HG02870 (cell line): ENCODE measurements at regions not wholly inside any gene's neighbourhood (a gene's known extent, or its start where the extent isn't known, plus 50 kb on each side); places are given as distances from the start of the nearest gene placed in this dataset.

Experiments used
- ATAC-seq: cut with Tn5 transposase; IDR thresholded peaks from one replicate; pipeline ENCODE4 v1.9.1; 2021; ENCODE audit warnings: mild to moderate bottlenecking, moderate library complexity; ENCODE audit not compliant: unreplicated experiment

DNA sequence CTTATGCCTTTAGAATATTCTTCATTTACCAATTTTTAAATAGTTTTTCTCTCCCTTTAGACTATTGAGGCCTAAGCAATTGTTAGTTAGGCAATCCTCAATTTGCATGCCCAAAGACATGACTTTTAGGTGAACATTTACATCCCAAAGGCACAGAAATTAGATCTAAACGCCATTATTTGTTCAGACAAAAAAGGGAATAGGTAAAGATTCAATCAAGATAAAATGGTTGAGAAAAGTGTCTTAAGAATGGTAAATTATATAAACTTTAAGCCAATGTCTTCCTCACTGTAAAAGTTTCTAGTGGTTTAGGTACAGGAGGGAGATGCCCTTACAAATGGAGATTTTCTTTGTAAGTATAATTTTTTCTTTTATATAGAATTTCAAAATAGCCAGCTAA is 50.2 kb upstream of the MME start:
- ATAC-seq = no peak

DNA sequence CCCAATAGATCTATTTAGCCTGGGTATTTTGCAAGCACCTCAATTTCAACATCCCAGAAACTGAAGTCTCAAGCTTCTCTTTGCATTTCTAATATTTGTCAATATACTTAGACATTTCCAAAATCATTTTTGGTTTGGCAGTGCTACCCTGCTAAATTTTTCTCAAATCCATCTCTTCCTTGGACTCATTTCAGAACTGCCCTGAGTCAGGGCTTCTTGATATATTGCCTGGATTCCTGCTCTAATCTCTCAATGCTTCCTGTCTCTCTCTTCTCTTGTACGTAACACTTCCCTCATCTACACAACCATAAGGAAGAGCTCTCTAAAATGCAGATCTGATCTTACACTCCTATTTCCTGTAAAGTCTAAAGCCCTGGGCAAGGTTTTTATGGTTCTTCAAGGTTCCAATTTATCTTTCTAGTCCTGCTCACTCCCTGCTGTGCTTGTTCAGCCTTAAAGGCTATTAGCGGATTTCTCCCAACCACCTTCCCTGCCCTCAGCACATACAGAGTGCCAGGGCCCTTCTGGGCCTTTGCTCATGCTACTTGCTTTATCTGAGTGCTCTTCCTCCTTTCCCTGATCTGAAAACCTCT is 53.0 kb upstream of the MME start:
- no peak for ATAC-seq

DNA sequence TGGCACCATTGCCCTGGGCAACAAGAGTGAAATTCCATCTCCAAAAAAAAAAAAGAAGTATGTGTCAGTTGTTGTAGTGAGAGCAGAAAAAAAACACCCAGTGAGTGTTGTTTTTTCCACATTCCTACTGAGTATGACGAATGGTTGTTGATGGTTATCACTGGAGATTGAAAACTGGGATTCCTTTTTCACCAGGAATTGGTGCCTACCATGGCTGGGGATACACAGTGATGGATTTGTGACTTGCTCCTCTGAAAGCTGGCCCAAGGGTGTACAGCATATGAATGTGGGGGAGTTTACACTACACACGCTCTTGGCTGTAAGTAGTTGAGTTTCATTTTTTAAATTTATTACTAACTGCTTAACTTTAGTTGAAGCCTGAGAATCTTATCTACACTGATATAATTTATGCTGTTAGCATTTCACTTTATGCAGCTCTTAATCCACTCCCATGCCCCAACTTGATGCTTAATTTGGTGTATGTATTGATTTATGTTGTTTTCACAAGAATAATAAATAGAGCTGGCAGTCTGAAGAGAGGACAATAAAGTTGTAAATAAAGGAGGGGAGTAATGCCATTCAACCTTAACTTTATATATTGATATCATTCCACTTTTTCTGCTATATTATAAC is 56.0 kb upstream of the MME start:
- no peak for ATAC-seq

DNA sequence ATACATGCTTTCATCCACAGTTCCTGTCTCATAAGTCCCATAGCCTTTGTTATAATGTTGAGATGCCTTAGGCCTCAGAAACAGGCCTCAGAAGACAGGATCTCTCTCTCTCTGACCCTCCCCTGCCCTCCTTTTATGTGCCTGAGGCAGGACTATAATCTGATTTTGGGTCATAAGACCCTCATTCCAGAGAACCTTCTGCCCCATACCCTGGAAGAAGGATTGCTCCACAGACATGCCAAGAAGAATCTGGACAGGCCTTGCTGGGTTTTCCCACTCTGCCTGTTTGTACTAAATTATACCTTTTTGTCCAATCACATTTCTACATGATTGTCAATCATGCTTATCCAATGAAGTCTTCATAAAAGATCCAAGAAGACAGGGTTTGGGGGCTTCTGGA is 57.2 kb upstream of the MME start:
- no peak for ATAC-seq

DNA sequence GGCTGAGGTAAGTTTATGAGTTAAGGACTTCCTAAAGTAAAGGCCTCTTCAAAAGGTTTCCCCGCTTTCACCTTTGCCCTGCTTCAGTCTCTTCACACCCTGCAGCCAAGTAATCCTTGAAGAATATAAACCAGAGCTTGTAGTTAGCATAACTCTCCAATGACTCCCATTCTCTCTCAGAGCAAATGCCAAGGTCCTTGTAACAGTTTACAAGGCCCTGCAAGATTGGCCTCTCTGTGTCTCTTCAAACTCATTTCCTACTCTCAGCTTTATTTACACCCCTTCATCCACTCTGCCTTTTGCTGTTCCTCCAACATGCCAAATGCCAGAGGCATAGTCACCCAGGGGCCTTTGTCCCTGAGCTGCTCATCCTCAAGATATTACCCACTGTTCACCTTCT is 60.5 kb upstream of the MME start:
- ATAC-seq = no peak

DNA sequence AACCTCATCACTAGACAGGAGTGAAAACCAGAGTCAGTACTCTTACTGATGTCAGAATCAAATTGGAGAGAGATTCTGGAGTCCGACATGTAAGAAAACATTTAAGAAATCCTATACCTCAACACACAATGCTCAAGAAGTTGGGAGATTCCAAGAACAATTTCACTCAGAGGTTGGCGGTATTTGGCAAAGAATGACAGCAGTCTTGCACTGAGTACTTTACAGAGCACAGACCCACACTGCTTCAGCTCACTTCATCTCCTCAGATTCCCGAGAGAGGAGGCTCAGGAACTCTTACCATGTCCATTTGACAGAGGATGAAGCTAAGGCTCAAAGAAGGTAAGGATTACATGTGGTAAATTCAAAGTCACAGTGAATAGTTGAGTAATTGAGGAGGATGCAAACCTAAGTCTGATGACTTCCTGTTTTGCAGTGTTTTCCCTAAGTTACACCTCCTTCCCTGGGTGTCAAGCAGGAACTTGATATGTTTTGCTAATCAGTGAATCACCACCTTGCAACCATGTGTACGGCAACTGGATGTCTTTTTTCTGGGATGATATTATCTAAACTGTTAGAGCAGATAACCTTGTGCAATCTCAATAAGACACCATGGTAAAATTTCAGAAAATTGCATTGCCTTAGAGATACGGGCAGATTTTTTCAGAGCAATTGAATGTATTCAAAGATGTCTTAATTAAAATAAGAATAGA is 61.3 kb upstream of the MME start:
- ATAC-seq = no peak

DNA sequence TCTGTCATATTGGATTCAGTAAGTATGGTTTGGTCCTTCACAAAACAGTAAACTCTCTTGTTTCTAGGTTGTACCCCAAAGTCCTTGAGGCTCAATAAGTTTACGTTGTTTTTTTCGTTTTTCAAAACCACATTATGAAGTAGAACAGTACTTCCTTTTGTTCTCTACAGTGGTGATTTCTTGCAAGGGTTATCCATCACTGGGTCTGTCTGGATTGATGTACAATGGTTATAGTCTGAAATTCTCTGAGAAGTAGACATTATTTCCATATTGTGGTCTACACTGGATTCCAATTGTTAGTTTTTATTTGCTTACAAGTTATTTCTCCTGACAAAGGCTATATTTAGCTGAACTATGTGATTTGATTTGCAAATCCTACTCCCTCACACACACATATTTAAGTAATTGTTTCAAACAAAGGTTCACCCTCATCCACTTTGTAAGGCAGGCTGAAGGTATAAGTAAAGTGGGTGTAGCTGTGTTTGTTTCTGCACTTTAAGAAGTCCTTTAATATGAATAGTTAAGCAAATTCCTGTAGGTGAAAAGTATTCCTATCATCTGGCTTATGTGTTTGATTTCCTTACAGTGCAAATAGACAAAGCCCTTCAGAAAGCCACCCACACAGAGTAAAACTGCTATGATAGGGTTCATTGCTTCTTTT is 64.2 kb upstream of the MME start:
- no peak for ATAC-seq

DNA sequence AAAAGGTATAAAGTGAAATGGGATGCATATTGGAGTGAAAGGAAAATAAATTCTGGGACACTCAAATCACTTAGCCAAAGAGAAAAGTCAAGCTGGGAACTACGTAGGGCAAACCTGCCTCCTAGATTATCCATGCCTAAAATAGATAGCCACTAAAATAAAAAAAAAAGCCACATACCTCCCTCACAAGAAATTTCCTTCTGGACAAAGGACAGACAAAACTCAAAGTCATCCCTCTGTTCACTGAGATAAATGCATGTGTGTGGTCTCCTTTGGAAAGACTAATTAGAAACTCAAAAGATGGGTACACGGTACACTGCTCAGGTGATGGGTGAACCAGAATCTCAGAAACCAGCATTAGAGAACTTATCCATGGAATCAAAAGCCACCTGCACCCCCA is 65.2 kb upstream of the MME start:
- no peak for ATAC-seq

DNA sequence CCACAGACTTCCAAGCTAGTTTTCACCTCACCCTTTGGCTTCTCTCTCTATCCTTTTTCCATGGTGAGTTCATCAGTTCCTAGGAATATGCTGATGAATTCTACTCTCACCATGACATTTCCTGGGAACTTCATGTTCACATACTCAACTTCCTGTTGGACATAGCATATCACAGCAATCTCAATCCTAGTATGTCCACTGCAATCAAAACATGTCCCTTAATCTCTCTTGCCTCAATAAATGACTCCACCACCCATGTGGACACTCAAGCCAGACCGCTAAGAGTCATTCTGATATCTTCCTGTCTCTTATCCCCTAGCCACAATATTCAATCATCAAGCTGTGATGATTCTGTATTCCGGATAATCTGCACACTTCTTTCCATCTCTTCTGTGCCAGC is 66.7 kb upstream of the MME start:
- ATAC-seq = no peak

DNA sequence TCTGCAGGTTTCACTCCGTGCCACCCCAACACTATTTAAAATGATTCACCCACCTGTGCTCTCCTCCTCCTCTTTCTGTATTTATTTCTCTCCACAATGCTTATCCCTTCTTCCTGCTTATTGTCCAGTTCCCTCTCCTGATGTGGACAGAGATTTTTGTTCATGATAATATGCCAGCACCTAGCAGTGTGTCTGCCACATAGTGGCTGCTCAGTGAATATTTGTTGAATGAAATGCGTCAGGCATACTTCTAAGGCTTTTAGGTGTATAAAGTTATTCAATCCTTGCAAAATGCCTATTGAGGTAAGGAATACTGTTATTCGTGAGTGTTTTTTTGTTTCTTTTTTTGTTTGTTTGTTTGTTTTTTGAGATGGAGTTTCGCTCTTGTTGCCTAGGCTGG is 67.5 kb upstream of the MME start:
- no peak for ATAC-seq

DNA sequence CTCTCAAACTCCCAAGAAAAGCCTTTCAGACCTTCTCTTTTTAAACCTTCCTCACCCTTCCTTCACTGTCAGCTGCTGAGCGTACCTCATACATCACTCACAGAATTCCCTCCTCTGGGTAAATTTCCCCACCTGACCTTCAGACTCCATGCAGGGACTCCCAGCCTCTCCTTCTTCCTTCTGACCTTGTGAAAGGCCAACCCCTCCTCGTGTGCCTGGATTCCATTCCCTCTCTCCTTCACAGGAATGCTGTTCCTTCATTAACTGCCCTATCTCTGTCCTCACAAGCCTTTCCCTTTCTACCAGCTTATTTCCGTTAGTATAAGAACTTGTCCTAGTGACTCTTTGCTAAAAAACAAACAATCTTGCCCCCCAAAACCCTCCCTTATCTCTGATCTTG is 69.7 kb upstream of the MME start:
- no peak for ATAC-seq

DNA sequence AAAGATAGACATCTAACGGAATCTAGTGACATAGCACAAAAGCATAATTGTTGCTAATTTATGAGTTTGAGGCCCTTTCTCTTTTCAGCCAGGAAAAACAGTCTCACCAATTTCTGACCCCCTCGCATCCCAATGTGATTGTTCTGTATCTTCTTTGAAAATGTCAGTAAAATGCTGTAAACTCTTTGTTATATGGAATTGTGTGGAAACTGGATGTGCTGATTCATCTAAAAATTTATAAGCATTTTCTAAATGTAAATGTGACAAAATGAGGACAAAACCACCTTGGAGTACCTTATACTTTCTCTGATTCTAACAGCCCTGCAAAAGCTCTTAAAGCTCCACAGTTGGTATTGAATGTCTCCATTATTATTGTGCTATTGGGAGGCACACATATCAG is 70.9 kb upstream of the MME start:
- ATAC-seq = no peak

DNA sequence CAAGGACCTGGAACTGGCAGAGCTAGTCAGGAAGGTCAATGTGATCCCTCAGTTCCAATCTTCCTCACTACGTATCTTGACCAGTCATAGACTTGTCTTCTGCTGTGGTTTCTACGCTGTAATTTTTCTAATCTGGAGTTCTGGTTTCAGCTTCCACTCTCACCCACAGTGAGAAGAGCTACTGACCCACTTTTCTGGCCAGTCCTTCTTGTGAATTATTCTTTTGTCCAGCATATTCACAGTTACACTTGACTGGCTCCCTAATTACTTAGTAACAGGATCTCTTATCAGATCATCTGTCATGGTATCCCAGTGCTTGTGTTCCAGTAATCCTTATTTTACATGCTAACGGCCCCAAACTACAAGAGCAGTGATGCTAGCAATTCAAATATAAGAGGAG is 72.4 kb upstream of the MME start:
- no peak for ATAC-seq

DNA sequence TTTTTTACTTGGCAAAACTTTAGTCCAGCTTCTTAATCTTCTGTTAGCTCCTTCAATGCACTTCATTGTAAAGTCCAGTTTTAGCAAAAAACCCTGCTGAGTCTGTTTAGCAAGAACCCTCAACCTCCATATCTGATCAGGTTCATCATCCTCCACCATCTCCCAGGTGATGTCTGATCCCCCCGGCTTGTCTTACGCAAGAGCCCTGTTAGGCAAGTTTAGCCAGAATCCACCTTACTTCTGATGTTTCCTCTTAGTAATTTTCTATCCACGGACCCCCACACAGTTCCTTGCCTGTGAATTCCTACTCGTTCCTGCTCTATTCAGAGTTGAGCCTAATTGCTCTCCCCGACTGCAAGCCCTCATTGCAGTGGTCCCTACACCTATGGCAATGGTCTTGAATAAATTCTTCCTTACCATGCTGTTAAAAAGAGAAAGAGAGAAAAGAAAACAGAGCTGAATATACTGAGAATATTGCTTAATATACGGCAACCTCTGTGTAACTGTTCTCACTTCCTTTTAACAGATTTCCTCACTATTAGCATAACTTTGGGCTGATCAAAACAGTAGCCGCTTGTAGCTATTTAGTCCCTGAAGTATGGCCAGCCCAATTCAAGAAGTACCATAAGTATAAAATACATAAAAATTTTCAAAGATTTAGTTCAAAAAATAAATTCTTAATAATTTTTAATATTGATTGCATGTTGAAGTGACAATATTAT is 78.7 kb upstream of the MME start:
- ATAC-seq = no peak

DNA sequence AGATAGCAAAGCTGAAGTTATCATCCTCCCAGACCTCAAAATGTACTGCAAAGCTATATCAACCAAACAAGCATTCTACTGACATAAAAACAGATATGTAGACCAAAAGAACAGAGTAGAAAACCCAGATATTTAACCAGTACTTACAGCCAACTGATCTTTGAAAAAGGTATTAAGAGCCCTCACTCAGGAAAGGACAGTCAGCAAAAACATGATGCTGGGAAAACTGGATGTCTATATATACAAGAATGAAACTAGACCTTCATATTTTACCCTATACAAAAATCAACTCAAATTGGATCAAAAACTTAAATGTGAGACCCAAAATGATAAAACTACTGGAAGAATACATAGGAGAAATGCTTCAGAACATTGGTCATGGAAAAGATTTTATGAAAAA is 87.5 kb upstream of the MME start:
- ATAC-seq = no peak

DNA sequence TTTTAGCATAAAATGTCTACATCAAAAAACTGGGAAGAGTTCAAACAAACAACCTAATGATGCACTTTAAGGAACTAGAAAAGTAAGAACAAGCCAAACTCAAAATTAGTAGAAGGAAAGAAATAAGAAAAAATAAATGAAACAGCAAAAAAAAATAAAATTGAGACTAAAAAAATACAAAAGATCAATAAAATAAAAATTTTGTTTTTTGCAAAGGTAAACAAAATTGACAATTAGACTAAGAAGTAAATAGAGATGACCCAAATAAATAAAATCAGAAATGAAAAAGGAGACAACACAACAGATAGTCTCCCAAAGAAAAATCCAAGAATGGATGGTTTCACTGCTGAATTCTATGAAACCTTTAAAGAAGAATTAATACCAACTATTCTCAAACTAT is 89.6 kb upstream of the MME start:
- no peak for ATAC-seq

DNA sequence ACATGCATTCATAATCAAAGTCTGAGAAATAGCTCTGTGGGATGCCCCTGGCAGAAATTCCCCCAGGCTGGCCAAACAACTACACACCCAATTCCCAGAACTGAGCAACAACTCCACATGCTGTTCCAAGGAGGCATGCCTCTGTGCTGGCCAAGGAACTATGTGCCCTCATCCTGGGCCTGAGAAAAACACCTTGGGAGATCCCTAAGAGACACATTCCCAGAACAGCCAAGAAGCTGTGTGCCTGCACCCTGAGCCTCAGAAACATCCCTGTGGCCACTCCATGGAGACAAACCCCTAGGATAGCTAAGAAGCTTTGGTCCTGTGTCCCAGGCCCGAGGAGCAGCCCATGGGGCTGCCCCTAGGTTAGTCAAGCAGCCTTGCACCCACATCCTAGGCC is 92.3 kb upstream of the MME start:
- ATAC-seq = no peak

DNA sequence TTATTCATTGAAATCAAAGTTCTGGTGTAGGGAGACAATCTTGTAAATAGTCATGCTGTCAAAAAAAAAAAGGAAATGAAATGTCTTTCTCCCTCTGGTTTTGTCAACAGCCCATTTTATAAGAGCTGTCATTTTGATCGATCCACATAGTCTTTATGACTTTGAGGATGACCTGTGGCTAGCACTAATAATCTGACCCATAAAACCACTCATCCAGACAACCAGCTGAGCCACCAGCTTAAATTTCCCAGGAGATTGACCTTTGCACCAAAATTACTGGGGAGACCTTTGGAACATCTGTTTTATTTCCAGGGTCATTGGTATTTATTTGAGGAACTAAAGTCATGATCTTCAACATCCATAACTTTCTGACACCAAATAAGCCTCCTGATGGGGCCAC is 98.5 kb upstream of the MME start:
- ATAC-seq = no peak

DNA sequence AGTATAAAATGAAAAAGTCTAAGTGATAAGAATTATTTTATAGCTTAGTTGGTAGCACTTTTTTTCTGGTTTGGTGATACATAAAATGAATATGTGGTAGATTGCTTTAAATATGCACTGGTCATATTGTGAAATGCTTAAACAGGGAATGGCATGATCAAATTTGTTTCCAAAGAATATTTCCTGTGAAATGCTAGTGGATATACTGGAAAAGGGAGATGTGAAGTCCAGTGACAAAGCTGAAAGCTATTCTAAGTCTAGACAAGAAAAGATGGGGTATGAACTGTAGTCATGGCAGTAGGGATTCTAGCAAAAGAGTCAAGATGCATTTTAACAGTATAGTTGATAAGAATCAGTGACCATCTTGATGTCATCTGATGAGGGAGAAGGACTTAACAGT is 98.9 kb upstream of the MME start:
- ATAC-seq = no peak

DNA sequence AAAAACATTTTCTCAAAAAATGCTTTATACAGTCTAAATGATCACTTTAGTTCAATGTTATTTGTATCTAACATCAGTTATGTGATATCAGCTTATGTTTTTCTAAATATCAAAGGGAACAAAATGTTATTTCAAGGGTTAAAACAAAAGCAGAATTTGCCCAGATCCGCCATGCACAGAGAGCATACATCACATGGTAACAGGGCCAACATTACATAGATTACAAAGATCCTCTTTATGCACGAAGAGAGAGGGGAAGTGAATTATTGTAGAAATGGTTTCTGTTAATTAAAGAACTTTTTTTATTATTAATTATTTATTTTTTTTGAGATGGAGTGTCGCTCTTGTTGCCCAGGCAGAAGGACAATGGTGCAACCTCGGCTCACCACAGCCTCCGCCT is 100.8 kb upstream of the MME start:
- ATAC-seq = no peak

DNA sequence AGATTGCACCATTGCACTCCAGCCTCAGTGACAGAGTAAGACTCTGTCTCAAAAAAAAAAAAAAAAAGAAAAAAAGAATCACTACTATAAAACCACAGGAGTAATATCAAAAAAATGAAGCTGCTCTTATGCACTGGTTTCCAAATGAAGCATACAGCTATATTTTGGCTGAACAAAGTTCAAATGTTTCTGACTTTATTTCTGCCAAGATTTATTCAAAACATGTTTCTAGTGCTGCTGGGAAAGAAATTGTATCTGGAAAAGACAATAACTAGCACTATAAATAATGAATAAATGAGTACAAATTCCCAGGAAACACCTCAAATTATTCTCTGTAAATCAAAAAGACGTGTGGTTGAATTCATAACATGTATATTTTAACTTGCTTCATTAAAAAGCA is 102.5 kb upstream of the MME start:
- ATAC-seq = no peak
